DMS114 treated with DMSO at 0.1 percent for 48 hours (cell line): ENCODE measurements at regions not wholly inside any gene's neighbourhood (a gene's known extent, or its start where the extent isn't known, plus 50 kb on each side); places are given as distances from the start of the nearest gene placed in this dataset.

Source experiments
- DNase-seq: peaks from one replicate; lab custom pipeline; 2025; ENCODE audit not compliant: unreplicated experiment; lab: John Stamatoyannopoulos, UW

DNA sequence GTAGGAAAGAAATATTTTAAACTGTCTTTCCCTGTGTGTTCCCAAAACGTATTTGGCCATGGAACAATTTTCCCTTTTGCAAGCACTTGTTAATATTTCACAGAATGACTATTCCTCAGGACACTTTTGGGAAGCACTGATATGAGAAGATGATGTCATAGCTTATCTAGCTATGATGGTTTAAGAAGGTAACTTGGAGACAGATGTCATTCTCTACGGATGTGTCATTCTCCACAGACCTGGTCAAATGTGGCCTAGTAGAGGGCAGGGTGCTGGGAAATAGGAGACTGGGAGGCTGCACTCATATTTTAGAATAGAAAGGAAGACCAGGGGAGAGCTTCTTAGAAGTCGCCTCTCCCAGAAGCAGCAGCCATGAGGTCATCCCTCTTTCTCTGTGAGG lies 220.7 kb upstream of the GLI3 start:
- DNase-seq: no peak

GRCh38 chr7:42456756-42457276 lies 219.8 kb upstream of the GLI3 start:
- DNase-seq: no peak

GRCh38 chr7:42456267-42456666 lies 219.3 kb upstream of the GLI3 start:
- no peak for DNase-seq

GRCh38 chr7:42453931-42454361 lies 216.9 kb upstream of the GLI3 start:
- no peak for DNase-seq

DNA sequence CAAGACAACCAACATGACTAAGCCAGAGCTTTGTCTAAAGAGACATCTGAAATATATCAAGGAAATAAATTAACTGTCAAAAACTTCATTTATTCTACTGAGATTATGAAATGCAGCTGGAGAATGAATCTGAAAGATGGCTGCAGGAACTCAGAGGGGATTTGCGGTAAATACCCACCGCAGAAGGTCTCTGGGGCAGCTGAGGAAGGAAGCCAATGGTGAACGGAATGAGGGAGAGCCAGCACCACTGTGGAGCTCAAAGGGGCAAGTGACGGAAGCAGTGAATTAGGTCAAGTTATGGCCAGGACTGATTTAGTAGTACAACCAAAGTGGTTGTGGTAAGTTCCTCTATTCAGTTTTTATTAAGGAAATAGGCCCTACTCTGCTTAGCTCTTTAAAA lies 215.3 kb upstream of the GLI3 start:
- DNase-seq: no peak

- no peak for DNase-seq
Measured at GRCh38 chr7:42449431-42449830, 212.4 kb upstream of the GLI3 start.

GRCh38 chr7:42448901-42449300 lies 211.9 kb upstream of the GLI3 start:
- no peak for DNase-seq

DNA sequence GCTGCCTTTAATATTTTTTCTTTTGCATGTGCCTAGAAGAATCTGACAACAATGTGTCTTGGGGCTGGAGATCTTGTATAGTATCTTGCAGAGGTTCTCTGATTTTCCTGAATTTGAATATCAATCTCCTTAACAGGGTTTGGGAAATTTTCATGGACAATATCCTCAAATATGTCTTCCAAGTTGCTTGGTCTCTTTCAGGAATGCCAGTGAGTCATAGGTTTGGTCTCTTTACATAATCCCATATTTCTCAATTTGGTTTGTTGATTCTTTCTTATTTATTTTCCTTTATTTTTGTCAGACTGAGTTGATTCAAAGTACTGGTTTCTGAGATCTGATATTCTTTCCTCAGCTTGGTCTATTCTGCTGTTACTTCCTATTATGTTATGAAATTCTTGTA lies 208.7 kb upstream of the GLI3 start:
- no peak for DNase-seq

DNA sequence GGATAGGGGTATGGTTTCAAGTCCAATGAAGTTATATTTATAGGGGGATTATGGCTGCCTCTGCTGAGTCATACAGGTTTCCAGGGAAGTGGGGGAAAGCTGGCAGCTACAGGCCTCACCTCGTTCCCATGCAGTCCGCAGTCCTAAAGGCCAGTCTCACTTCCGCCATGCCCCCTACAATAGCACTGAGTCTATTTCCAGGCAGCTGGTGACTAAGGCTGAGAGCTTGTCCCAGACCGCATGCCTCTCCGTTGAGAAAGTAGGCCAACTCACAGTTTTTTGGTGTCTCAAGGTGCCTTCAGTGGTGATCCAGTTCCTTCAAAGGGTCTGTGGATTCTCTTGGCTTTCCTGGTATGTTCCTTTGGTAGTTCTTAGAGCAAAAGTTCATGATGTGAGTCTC lies 203.9 kb upstream of the GLI3 start:
- DNase-seq: no peak

- DNase-seq: no peak
Measured at GRCh38 chr7:42432644-42433043, 195.6 kb upstream of the GLI3 start.

DNA sequence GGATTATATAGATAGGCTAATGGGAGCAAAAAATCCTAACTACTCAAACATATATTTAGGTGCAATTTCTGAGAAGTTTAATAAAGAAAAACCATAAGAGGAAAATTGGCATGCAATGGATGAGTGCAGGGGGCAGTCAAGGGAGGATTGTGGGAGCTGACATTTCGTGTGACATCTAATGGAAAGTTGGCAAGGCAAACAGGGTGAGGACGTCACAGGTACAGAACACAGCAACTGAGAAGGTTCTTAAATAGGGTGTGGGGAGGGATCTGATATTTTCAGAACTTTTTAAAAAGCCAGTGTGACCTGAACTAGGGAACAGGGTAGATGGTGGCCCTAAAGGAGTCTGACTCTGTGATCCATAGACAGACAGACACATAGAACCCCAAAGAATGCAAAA lies 194.9 kb upstream of the GLI3 start:
- DNase-seq: no peak

GRCh38 chr7:42429339-42429738 lies 192.3 kb upstream of the GLI3 start:
- DNase-seq: no peak

DNA sequence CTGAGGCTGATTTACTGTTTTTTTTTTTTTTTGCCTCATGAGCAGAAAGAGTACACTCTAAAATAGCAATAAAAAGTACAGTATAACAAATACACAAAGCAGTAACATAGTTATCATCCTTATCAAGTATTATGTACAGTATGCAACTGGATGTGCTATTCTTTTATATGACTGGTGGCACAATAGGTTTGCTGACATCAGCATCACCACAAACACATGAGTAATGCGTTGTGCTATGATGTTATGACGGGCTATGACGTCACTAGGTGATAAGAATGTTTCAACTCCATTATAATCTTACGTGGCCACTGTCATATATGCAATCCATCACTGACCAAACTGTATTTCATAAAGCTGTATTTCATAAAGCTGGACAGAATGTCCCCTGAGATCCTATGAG lies 189.2 kb upstream of the GLI3 start:
- DNase-seq: no peak

GRCh38 chr7:42414941-42415505 lies 178.0 kb upstream of the GLI3 start:
- DNase-seq: no peak

- DNase-seq: no peak
Measured at GRCh38 chr7:42414028-42414427, 177.0 kb upstream of the GLI3 start.

- DNase-seq: no peak
Measured at GRCh38 chr7:42409296-42409695, 172.3 kb upstream of the GLI3 start.

DNA sequence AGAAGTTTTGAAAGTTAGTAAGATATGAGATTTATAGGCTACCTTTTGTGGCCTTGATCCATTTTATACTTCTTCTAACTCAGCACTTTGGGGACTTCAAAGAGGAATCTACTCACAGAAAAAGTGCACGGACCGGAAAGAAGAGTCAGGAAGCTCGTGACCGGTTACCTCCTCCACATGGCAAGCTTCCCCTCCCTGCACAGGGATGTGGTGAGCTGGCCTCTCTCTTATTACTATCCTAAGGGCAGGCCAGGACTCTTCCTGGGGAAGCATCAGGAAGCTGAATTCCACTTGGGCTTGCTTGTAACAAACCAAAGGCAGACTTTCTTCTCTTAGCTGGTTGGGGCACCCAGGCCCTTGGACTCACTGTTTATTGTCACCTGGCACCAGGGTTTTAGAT lies 170.8 kb upstream of the GLI3 start:
- DNase-seq: no peak

GRCh38 chr7:42407021-42407710 lies 170.2 kb upstream of the GLI3 start:
- DNase-seq: no peak

DNA sequence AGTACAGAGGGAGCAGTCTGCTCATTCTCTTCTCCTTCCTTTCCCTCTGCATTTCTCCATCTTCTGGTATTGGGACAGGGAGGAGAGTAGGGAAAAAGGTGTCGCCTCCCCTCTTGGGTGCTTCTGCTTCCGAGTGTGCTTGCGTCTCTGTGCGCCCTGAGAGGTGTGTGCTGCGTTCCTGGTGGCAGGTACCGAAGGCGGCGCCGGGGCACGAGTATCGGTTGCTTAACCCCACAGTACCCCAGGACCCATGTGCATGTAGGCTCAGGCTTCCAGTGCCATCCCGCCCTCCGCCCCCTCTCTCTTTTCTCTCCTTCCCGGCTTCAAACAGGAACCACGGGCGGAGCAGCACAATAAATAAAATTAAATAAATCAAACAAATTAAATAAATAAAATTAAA lies 169.3 kb upstream of the GLI3 start:
- DNase-seq: no peak

GRCh38 chr7:42405782-42406181 lies 168.8 kb upstream of the GLI3 start:
- no peak for DNase-seq

GRCh38 chr7:42403831-42404230 lies 166.8 kb upstream of the GLI3 start:
- no peak for DNase-seq

DNA sequence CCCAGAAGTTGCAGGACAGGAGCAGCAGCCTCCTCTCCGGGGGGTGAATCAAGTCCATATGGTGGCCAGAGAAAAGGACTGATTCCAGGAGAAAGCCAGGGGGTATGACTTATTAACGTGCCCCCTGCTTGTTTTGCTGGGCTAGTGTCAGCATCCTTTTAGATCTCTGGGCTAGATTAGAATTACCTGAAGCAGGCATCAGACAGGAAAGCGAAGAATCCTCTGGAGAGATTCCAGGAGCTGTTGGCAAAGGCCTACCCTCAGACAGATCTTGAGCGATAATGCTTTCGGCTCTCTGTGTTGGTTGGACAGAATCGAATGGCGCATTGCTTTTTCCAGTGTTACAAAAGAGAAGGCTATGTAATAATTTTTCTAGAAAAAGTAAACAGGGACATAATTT lies 164.0 kb upstream of the GLI3 start:
- DNase-seq: no peak

GRCh38 chr7:42400211-42400772 lies 163.3 kb upstream of the GLI3 start:
- DNase-seq: no peak
